ENCODE measurements at regions not wholly inside any gene's neighbourhood (a gene's known extent, or its start where the extent isn't known, plus 50 kb on each side); places are given as distances from the start of the nearest gene placed in this dataset.

DNA sequence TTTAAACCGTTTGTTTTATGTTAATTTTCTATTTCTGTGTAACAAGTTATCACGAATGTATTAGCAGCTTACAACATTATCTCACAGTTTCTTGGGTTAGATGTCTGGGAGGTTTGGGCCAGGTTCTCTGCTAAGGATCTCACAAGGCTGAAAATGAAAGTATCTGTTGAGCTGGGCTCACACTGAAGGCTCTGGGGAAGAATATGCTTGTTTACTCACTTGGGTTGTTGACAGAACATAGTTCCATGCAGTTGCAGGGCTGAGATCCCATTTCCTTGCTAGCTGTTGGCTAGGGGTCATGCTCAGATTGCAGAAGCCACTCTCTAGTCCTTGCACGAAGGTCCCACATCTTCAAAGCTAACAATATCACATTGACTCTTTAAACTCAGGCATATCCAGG, 266.6 kb upstream of the GNAI1 start:
- Histone ChIP-seq H3K4me1 (no peaks in the 10 kb centered on the region), H3K9me3 (no peaks in the 10 kb centered on the region), H3K27ac (no peak overlapping the region), H3K27me3 (no peaks in the 10 kb centered on the region), H3K36me3 (replicated peaks in 1 of 2; ENCODE audit: insufficient read depth in 1 of 2, low read depth in 2 of 2) (no peaks in the 10 kb centered on the region), H3K4me3 (no peak overlapping the region)
- DNase-seq: no peak
- 30 to 38% methylated on average over 3 of the region's 3 CpGs for WGBS, 2 donors
- intact Hi-C loops (cut with DNase I): no loop called here
- peak; percentile 27 for ATAC-seq
- TF ChIP-seq POLR2A (IDR thresholded peaks at IDR 0.05): no peak
- TF ChIP-seq, protein P1, sequence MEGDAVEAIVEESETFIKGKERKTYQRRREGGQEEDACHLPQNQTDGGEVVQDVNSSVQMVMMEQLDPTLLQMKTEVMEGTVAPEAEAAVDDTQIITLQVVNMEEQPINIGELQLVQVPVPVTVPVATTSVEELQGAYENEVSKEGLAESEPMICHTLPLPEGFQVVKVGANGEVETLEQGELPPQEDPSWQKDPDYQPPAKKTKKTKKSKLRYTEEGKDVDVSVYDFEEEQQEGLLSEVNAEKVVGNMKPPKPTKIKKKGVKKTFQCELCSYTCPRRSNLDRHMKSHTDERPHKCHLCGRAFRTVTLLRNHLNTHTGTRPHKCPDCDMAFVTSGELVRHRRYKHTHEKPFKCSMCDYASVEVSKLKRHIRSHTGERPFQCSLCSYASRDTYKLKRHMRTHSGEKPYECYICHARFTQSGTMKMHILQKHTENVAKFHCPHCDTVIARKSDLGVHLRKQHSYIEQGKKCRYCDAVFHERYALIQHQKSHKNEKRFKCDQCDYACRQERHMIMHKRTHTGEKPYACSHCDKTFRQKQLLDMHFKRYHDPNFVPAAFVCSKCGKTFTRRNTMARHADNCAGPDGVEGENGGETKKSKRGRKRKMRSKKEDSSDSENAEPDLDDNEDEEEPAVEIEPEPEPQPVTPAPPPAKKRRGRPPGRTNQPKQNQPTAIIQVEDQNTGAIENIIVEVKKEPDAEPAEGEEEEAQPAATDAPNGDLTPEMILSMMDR (IDR thresholded peaks at IDR 0.05): no peak

DNA sequence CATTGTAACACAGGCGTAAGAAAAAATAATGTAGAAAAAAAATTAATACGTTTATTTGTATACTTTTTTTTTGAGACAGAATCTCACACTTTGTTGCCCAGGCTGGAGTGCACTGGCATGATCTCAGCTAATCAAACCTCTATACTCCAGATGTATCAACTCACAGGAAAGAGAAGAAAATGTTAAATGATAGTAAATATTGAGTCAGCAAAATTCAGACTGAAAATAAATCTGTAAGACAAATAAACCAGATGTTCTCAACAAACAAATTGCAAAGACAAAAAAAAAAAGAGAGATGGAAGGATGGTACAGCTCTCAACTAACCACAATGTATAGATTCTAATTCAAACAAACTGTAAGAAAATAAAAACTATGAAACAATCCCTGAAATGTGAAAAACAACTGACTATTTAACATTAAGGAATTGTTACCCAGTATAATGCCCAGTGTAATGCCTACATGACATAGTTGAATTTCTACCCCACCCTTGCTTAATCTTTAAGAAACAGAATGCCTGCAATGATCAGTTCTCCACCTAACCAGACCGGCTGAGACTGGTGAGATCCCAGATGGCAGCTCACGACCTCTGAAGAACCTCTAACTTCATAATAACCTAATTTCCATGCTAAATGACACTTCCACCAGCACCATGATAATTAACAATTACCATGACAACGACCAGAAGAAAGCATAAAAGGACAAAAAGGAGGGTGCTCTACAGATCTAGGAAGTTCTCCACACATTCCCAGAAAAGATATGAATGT, 272.0 kb upstream of the GNAI1 start:
- Histone ChIP-seq H3K4me3 (no peak overlapping the region), H3K27ac (no peak overlapping the region), H3K36me3 (replicated peaks in 1 of 2; ENCODE audit: insufficient read depth in 1 of 2, low read depth in 2 of 2) (no peaks in the 10 kb centered on the region), H3K4me1 (no peaks in the 10 kb centered on the region), H3K9me3 (no peaks in the 10 kb centered on the region), H3K27me3 (no peaks in the 10 kb centered on the region)
- no peak for TF ChIP-seq POLR2A (IDR thresholded peaks at IDR 0.05)
- ATAC-seq (no peak), DNase-seq (no peak)
- intact Hi-C loops (cut with DNase I): no loop called here
- 44 to 49% methylated on average over 5 of the region's 5 CpGs for WGBS, 2 donors

DNA sequence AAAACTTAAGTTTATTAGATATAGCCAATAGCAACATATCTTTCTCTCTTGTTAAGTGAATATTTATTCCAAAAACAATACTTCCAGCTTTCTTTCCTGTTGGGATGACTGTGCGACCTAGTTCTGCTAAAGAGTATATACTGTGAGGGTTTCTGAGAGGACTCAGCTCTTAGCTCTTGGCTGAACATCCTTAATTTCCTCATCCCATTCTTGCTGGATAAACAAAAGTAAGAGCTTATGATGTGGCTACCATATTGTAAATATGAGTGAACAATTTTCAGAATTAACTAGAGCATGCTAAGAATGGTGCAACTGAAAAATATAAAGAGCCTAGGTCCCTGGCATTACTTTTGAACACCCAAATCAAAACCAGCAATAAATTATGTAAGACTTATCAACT, 279.5 kb upstream of the GNAI1 start:
- Histone ChIP-seq H3K4me3 (no peak overlapping the region), H3K4me1 (no peaks in the 10 kb centered on the region), H3K27ac (no peak overlapping the region), H3K9me3 (no peaks in the 10 kb centered on the region), H3K36me3 (replicated peaks in 1 of 2; ENCODE audit: insufficient read depth in 1 of 2, low read depth in 2 of 2) (no peaks in the 10 kb centered on the region), H3K27me3 (no peaks in the 10 kb centered on the region)
- ATAC-seq: no peak
- 70 to 84% methylated on average over 1 of the region's 1 CpG for WGBS, 2 donors
- TF ChIP-seq POLR2A (IDR thresholded peaks at IDR 0.05): no peak
- TF ChIP-seq, protein P1 (IDR thresholded peaks at IDR 0.05): no peak
- intact Hi-C loops (cut with DNase I): no loop called here
- DNase-seq: no peak

DNA sequence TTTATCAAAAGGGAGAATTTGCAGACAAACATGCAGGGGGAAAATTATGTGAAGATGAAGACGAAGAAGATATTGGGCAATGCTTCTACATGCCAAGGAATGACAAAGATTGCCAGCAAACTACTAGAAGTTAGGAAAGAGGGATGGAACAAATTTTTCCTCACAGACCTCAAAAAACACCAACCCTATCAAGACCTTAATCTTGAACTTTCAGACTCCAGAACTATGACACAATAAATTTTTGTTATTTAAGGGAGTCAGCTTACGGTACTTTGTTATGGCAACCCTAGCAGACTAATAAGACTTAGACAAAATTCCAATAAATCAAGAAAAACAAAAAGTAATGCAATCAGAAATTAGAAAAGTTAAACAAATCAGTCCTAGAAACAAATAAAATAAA, 280.0 kb upstream of the GNAI1 start:
- Histone ChIP-seq H3K4me3 (no peak overlapping the region), H3K27ac (no peak overlapping the region), H3K9me3 (no peaks in the 10 kb centered on the region), H3K36me3 (replicated peaks in 1 of 2; ENCODE audit: insufficient read depth in 1 of 2, low read depth in 2 of 2) (no peaks in the 10 kb centered on the region), H3K4me1 (no peaks in the 10 kb centered on the region), H3K27me3 (no peaks in the 10 kb centered on the region)
- intact Hi-C loops (cut with DNase I): no loop called here
- no peak for DNase-seq
- ATAC-seq: no peak
- TF ChIP-seq, protein P1 (IDR thresholded peaks at IDR 0.05): no peak
- no peak for TF ChIP-seq POLR2A (IDR thresholded peaks at IDR 0.05)
- WGBS, 2 donors: 68 to 70% methylated on average over 2 of the region's 2 CpGs

DNA sequence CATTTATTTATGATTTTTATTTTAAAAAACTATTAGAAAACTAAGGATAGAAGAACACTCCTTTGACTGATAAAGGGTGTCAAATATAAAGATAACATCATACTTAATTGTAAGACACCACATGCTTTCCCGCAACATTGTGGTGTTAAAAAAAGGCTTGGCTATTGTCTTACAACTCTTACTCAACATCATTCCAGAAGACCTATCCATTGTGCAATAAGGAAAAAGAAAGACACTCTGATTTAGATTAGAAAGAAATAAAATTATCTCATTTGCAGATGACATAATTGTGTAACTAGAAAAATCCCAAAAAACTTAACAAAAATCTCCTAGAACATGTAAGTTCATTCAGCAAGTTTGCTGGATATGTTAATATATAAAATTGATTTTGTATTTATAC, 296.7 kb upstream of the GNAI1 start:
- no peak for TF ChIP-seq POLR2A (IDR thresholded peaks at IDR 0.05)
- TF ChIP-seq, protein P1 (IDR thresholded peaks at IDR 0.05): no peak
- ATAC-seq: no peak
- no peaks in the 10 kb centered on the region for H3K36me3 ChIP-seq (replicated peaks in 1 of 2; ENCODE audit: insufficient read depth in 1 of 2, low read depth in 2 of 2)
- H3K27ac ChIP-seq: no peak overlapping the region
- no peaks in the 10 kb centered on the region for H3K9me3 ChIP-seq
- 59 to 70% methylated on average over 1 of the region's 1 CpG for WGBS, 2 donors
- no peak for DNase-seq
- no peak overlapping the region for H3K4me3 ChIP-seq
- H3K4me1 ChIP-seq: no peaks in the 10 kb centered on the region
- intact Hi-C loops (cut with DNase I): no loop called here
- no peaks in the 10 kb centered on the region for H3K27me3 ChIP-seq
